Activated CD4-positive, alpha-beta T cell treated with anti-CD3 and anti-CD28 coated beads for 36 hours (primary cell): ENCODE measurements at regions not wholly inside any gene's neighbourhood (a gene's known extent, or its start where the extent isn't known, plus 50 kb on each side); places are given as distances from the start of the nearest gene placed in this dataset.

Experiments used
- ATAC-seq: fragments of 200-7000 bp; cut with Tn5 transposase; one replicate; pipeline ENCODE4 v1.10.0; 2021; ENCODE audit warnings: mild to moderate bottlenecking, moderate library complexity
- CTCF ChIA-PET: fragments of 350-600 bp; sonication (Branson Sonifier 250); formaldehyde crosslinking; loops from one replicate; lab custom pipeline; 2021; ENCODE audit warnings: antibody characterized with exemption; lab: Charles Lee
- POLR2A ChIA-PET: fragments of 350-600 bp; sonication (Branson Sonifier 250); formaldehyde crosslinking; loops from one replicate; lab custom pipeline; 2021; ENCODE audit warnings: antibody characterized with exemption, inconsistent platforms; lab: Charles Lee
- DNase-seq: peaks from one replicate; pipeline ENCODE4 v3.0.0-alpha.2; 2020
- H3K27ac Mint-ChIP-seq: one replicate; pipeline ENCODE4 v1.8.0; 2021; ENCODE audit warnings: mixed read lengths
- H3K27me3 Mint-ChIP-seq: one replicate; pipeline ENCODE4 v1.8.0; 2021; ENCODE audit warnings: mixed read lengths
- H3K36me3 Mint-ChIP-seq: one replicate; pipeline ENCODE4 v1.8.0; 2021; ENCODE audit warnings: low read depth, mixed read lengths
- H3K4me1 Mint-ChIP-seq: one replicate; pipeline ENCODE4 v1.8.0; 2021; ENCODE audit warnings: mixed read lengths
- H3K4me3 Mint-ChIP-seq: one replicate; pipeline ENCODE4 v1.8.0; 2021; ENCODE audit warnings: mild to moderate bottlenecking, moderate library complexity, mixed read lengths
- H3K9me3 Mint-ChIP-seq: one replicate; pipeline ENCODE4 v1.8.0; 2021; ENCODE audit warnings: low read depth, mixed read lengths
- intact Hi-C, 2 experiments: fragments of 100-400 bp; cut with DNase I in 1 of 2; cut with micrococcal nuclease in 1 of 2; formaldehyde crosslinking; loops; one replicate each; pipeline versions ENCODE4 v1.14.2 to v1.15.1; 2022 to 2024; cut with DNase I, micrococcal nuclease

DNA sequence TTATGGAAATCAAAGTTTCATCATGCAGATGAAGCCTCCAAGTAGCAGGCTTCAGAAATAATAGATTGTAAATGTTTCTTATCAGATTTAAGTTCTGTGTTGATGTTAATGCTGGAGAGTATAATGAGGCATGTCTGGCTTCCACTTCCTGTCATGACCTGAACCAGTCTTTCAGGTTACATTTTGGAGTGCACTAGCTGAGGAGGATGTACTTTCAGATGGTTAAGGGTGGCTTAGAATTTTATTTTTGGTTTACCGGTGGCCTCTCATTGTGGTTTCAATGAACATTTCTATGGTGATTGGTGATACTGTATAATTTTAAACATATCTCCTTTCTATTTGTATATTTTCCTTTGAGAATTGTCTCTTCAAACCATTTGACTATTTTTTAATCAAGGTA lies 890.4 kb downstream of the SH3BGRL start:
- ATAC-seq: no peak
- intact Hi-C loops: no loop called here
- ChIA-PET POLR2A (no interaction called here), CTCF (no interaction called here)
- no peak overlapping the region for H3K27ac Mint-ChIP-seq
- no peaks in the 10 kb centered on the region for H3K36me3 Mint-ChIP-seq
- no peaks in the 10 kb centered on the region for H3K4me1 Mint-ChIP-seq
- H3K9me3 Mint-ChIP-seq: peaks cover 2% of the 10 kb centered on the region
- no peaks in the 10 kb centered on the region for H3K27me3 Mint-ChIP-seq
- H3K4me3 Mint-ChIP-seq: no peak overlapping the region
- no peak for DNase-seq

DNA sequence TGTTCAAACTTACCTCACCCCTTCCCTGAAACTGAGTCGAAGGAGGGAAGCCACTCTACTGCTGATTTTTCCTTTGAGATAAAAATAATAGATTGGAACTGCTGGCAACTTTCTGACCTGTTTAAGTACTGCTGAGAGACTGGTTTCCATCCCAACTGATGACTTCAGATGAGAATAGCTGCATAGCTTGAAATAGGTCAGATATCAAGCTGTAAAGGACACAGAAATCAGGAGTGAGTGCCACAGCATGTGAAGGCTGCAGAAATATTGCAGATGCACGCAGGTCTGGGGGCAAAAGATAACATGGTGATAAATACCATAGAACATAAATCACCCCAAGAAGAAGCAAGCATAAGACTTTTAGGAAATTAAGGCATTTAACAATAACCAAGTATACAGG lies 923.2 kb downstream of the SH3BGRL start:
- ChIA-PET CTCF (no interaction called here), POLR2A (no interaction called here)
- Mint-ChIP-seq H3K36me3 (no peaks in the 10 kb centered on the region), H3K27me3 (no peaks in the 10 kb centered on the region), H3K27ac (no peak overlapping the region), H3K4me1 (no peaks in the 10 kb centered on the region), H3K9me3 (no peaks in the 10 kb centered on the region), H3K4me3 (no peak overlapping the region)
- intact Hi-C loops: no loop called here
- ATAC-seq (no peak), DNase-seq (no peak)

DNA sequence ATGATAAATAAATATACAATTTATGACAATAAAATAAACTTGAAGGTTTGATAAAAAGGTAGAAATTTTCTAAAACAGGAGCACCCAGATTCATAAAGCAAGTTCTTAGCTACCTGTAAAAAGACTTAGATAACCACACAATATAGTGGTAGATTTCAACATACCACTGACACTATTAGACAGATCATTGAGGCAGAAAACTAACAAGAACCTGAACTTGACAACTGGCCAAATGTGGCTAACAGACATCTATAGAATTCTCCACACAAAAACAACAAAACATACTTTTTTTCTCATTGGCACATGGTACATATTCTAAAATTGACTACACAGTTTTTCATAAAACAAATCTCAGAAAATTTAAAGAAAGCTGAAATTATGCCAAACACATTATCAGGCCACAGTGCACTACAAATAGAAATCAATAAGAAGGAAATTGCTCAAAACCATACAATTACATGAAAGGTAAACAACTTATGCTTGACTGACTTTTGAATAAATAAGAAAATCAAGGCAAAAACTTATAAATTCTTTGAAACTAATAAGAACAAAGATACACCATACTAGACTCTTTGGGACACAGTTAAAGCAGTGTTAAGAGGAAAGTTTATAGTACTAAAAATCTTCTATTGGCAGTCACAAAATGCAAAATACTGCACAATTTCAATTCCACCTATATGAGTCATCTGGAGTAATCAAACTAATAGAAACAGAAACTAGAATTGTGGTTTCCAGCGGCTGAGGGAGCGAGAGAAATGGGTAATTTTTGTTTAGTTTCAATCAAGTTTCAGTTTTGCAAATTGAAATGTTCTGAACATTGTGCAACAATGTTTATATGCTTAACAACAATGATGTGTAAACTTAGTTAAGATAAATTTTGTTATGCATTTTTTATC lies 925.6 kb downstream of the SH3BGRL start:
- H3K4me1 Mint-ChIP-seq: no peaks in the 10 kb centered on the region
- H3K27ac Mint-ChIP-seq: no peak overlapping the region
- no peak overlapping the region for H3K4me3 Mint-ChIP-seq
- CTCF ChIA-PET: no interaction called here
- ATAC-seq (no peak), DNase-seq (no peak)
- POLR2A ChIA-PET: no interaction called here
- H3K9me3 Mint-ChIP-seq: no peaks in the 10 kb centered on the region
- no peaks in the 10 kb centered on the region for H3K36me3 Mint-ChIP-seq
- H3K27me3 Mint-ChIP-seq: no peaks in the 10 kb centered on the region
- intact Hi-C loops: no loop called here

DNA sequence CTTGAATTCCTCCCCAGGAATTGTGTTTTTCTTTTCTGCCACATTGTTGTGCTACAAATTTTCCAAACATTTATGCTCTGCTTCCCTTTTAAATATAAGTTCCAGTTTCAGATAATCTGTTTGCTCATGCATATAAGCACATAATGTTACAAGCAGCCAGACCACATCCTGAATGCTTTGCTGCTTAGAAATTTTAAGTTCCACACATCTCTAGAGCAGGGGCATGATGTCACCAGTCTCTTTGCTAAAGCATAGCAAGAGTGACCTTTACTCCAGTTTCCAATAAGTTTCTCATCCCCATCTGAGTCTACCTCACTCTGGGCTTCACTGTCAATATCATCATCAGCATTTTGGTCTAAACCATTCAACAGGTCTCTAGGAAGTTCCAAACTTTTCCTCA lies 932.5 kb downstream of the SH3BGRL start:
- ATAC-seq: no peak
- intact Hi-C loops: no loop called here
- Mint-ChIP-seq H3K27ac (no peak overlapping the region), H3K9me3 (peaks cover 3% of the 10 kb centered on the region), H3K27me3 (no peaks in the 10 kb centered on the region), H3K4me1 (no peaks in the 10 kb centered on the region), H3K4me3 (no peak overlapping the region), H3K36me3 (no peaks in the 10 kb centered on the region)
- ChIA-PET CTCF (no interaction called here), POLR2A (no interaction called here)
- DNase-seq: no peak

DNA sequence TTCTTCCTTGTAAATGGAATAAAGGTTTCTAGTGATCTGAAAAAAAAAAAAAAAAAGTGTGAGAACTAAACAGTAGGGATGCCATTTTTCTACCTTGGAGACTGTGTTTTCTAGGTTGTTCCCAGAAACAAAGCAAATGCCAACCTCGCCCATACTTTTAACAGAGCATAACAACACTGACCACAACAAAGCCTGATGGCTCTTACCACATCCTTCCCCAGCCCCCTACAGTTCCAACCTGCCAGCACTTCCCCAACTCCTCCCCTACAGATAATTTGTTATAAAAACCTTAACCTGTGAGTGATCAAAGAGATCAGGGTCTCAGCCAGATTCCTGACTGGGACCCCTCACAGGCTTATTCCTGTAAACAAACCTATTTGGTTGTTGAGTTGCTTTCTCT lies 940.0 kb downstream of the SH3BGRL start:
- ChIA-PET CTCF (interaction anchor here (1.1 kb wide), 1 partner anchor 23 kb away, joined by 3 read pairs; no protein-coding TSS in a partner anchor), POLR2A (no interaction called here)
- H3K27me3 Mint-ChIP-seq: no peaks in the 10 kb centered on the region
- H3K36me3 Mint-ChIP-seq: no peaks in the 10 kb centered on the region
- peaks cover 5% of the 10 kb centered on the region for H3K4me1 Mint-ChIP-seq
- no peak overlapping the region for H3K27ac Mint-ChIP-seq
- DNase-seq (peak; percentile 3), ATAC-seq (no peak)
- H3K4me3 Mint-ChIP-seq: no peak overlapping the region
- peaks cover 3% of the 10 kb centered on the region for H3K9me3 Mint-ChIP-seq
- intact Hi-C loops: no loop called here

DNA sequence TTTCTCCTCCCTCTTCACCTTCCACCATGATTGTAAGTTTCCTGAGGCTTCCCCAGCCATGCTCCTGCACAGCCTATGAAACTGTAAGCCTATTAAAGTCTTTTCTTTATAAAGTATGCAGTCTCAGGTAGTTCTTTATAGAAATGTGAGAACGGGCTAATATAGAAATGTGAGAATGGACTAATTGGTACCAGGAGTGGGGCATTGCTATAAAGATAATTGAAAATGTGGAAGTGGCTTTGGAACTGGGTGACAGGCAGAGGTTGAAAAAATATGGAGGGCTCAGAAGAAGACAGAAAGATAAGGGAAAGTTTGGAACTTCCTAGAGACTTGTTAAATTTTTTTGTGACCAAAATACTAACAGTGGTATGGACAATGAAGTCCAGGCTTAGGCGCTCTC lies 959.3 kb downstream of the SH3BGRL start:
- intact Hi-C loops: no loop called here
- CTCF ChIA-PET: no interaction called here
- Mint-ChIP-seq H3K27ac (no peak overlapping the region), H3K27me3 (no peaks in the 10 kb centered on the region), H3K9me3 (no peaks in the 10 kb centered on the region), H3K4me3 (no peak overlapping the region), H3K36me3 (no peaks in the 10 kb centered on the region), H3K4me1 (no peaks in the 10 kb centered on the region)
- no peak for ATAC-seq
- no peak for DNase-seq
- POLR2A ChIA-PET: no interaction called here

DNA sequence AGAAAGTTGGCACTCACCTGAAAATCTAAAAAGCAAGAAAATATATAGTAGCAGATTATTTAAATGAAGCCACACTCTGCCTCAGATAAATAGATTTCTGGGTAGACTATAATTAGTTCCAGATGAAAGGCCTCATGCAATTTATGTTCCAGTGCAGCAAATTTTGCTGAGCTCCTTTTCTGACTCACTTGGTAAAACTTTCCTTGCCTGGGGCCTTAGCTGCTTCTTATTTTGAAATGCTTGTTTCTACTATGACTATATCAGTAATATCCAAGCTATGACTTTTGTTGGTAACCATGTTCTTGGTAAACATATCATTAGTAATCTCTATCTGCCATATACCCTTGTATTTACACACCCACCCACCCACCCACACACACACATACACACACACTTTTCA lies 961.8 kb downstream of the SH3BGRL start:
- ChIA-PET CTCF (no interaction called here), POLR2A (no interaction called here)
- no peaks in the 10 kb centered on the region for H3K36me3 Mint-ChIP-seq

DNA sequence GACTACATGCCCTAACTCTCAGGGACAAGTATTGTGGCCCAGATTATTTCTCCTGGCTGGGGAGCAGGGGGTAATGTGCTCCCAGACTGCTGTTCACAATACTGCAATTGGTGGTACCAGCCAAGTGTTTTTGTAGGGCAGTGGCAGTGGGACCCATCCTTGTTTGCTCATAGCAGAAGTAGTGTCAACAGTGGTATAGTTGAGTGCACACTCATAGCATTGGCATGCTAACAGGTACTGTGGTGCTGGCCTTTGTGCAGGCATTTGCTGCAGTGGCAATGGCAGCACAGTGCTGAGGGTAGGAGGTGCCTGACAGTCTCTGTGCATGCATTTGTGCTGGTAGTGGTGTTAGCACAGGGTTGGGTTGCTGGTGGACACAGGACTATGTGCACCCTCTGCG lies 995.0 kb downstream of the SH3BGRL start:
- no peaks in the 10 kb centered on the region for H3K36me3 Mint-ChIP-seq
- ATAC-seq (no peak), DNase-seq (no peak)
- CTCF ChIA-PET: no interaction called here
- no peaks in the 10 kb centered on the region for H3K27me3 Mint-ChIP-seq
- POLR2A ChIA-PET: no interaction called here
- no peaks in the 10 kb centered on the region for H3K9me3 Mint-ChIP-seq
- no peaks in the 10 kb centered on the region for H3K4me1 Mint-ChIP-seq
- H3K27ac Mint-ChIP-seq: no peak overlapping the region
- H3K4me3 Mint-ChIP-seq: no peak overlapping the region
- intact Hi-C loops: no loop called here

More for the DNA sequence above, 961.8 kb downstream of the SH3BGRL start:
- Mint-ChIP-seq H3K4me1 (no peaks in the 10 kb centered on the region), H3K27me3 (no peaks in the 10 kb centered on the region), H3K4me3 (no peak overlapping the region), H3K27ac (no peak overlapping the region), H3K9me3 (peaks cover 2% of the 10 kb centered on the region)
- DNase-seq (no peak), ATAC-seq (no peak)
- intact Hi-C loops: no loop called here

DNA sequence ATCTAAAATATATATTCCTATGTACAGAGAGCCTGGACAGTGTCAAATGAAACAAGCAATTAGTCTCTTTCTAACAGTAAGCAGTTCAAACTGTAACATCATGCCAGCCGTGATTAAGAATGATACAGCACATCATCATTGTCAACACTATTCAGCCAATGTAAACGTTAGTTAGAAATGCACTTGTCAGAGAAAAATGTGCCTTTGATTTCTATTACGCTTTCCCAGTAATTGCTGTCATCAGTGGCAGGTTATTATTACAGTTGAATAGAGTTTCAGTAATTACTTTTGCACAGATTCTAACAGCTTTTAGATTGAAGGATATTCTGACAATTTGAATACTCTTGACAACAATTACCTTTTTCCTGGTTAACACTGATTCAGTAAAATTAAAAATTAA lies 1007.1 kb downstream of the SH3BGRL start:
- no peak overlapping the region for H3K4me3 Mint-ChIP-seq
- H3K27ac Mint-ChIP-seq: no peak overlapping the region
- CTCF ChIA-PET: no interaction called here
- no peaks in the 10 kb centered on the region for H3K36me3 Mint-ChIP-seq
- DNase-seq (no peak), ATAC-seq (no peak)
- peaks cover 2% of the 10 kb centered on the region for H3K9me3 Mint-ChIP-seq
- no peaks in the 10 kb centered on the region for H3K4me1 Mint-ChIP-seq
- H3K27me3 Mint-ChIP-seq: no peaks in the 10 kb centered on the region
- POLR2A ChIA-PET: no interaction called here
- intact Hi-C loops: no loop called here

DNA sequence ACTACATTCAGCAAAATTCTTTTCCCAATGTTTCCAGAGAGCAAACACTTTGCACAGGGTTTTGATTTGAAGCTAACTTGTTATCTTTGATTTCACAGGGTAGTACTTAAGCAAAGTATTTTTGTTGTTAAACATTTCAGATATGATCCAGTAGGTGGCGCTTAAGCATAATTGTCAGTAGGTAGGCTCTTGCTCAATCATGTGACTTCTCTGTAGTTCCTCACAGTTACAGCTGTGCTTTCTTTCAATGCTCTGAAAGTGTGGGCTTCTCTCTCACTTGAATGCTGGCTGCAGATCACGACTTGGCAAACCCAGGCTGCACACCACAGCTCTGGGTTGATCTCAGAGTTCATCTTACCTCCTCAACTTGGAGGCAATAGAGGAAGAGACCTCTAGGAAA lies 1016.5 kb downstream of the SH3BGRL start:
- ChIA-PET CTCF (interaction anchor here (0.6 kb wide), 1 partner anchor 716 kb away, joined by 3 read pairs; no protein-coding TSS in a partner anchor), POLR2A (no interaction called here)
- H3K9me3 Mint-ChIP-seq: peaks cover 3% of the 10 kb centered on the region

DNA sequence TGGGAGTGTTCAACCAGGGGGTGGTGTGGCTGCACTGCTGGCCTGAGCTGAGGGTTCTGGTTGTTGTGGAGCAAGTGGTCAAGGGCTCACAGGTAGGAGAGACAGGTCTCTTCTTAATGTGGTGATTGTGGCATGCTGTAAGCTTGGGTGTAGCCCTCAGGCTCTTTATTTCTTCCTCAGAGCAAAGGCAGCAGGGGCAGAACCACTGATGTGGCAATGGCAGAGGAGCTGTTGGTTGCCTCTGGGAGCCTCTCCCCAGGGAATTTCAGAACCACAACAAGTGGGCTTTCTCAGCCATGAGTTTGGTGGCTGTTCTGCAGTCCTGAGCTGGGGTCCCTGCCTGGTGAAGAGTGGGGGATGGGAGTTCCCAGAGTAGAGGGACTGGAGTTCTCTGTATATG lies 1017.2 kb downstream of the SH3BGRL start:
- intact Hi-C loops: loop anchor here in 1 of 2 experiments (2.0 to 5.0 kb wide), 2 partner anchors 1418 to 1542 kb away; no protein-coding TSS in a partner anchor

More for the DNA sequence above, 1016.5 kb downstream of the SH3BGRL start:
- Mint-ChIP-seq H3K4me1 (no peaks in the 10 kb centered on the region), H3K4me3 (no peak overlapping the region), H3K27me3 (no peaks in the 10 kb centered on the region), H3K36me3 (no peaks in the 10 kb centered on the region), H3K27ac (no peak overlapping the region)
- intact Hi-C loops: loop anchor here in 1 of 2 experiments (2.0 to 5.0 kb wide), 2 partner anchors 1419 to 1542 kb away; no protein-coding TSS in a partner anchor
- ATAC-seq: no peak
- no peak for DNase-seq

DNA sequence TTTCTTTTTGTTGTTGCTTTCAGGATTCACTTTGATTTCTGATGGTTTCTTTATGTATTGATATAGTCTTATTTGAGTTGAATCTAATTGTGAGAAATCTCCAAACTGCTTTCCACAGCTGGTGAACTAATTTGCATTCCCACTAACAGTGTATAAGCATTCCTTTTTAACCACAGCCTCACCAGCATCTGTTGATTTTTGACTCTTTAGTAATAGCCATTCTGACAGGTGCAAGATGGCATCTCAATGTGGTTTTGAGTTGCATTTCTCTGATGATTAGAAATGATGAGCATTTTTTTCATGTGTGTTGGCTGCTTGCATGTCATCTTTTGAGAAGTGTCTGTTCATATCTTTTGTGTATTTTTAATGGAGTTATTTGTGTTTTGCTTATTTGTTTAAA lies 1023.1 kb downstream of the SH3BGRL start:
- ChIA-PET POLR2A (no interaction called here), CTCF (no interaction called here)
- no peak for ATAC-seq
- H3K36me3 Mint-ChIP-seq: no peaks in the 10 kb centered on the region
- no peak overlapping the region for H3K4me3 Mint-ChIP-seq
- H3K27ac Mint-ChIP-seq: no peak overlapping the region
- no peaks in the 10 kb centered on the region for H3K4me1 Mint-ChIP-seq
- H3K27me3 Mint-ChIP-seq: no peaks in the 10 kb centered on the region
- no peaks in the 10 kb centered on the region for H3K9me3 Mint-ChIP-seq
- intact Hi-C loops: no loop called here
- no peak for DNase-seq

More for the DNA sequence above, 1017.2 kb downstream of the SH3BGRL start:
- Mint-ChIP-seq H3K4me3 (no peak overlapping the region), H3K36me3 (no peaks in the 10 kb centered on the region), H3K27me3 (no peaks in the 10 kb centered on the region), H3K4me1 (no peaks in the 10 kb centered on the region), H3K9me3 (peaks cover 3% of the 10 kb centered on the region), H3K27ac (no peak overlapping the region)
- no peak for DNase-seq
- ChIA-PET CTCF (no interaction called here), POLR2A (no interaction called here)
- ATAC-seq: no peak
